ENCODE measurements at regions not wholly inside any gene's neighbourhood (a gene's known extent, or its start where the extent isn't known, plus 50 kb on each side); places are given as distances from the start of the nearest gene placed in this dataset.

DNA sequence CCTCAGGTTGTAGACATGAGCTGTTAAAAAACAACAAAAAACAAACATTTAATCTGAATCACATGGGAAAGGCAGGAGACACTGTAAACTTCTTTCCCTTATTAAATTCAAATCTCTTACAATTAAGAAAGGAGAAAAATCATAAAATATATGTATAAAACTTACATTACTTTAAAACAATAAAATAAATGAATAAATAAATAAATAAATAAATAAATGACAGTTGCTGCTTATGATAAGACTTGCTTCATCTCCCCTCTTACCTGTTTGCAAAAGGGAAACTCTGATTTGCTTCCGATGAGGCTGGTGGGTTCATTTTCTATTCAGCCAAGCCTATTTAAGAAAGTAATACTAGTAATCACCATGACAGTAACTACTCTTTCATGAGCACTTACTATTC is 353.4 kb upstream of the TBL1XR1 start:
- intact Hi-C loops (cut with DNase I; ENCODE audit: low total_unique reads): no loop called here
- WGBS, 2 donors: 92 to 96% methylated on average over 1 of the region's 1 CpG
- Histone ChIP-seq H3K27me3 (no peaks in the 10 kb centered on the region), H3K4me3 (no peak overlapping the region), H3K36me3 (ENCODE audit: low read depth, missing control alignments) (no peaks in the 10 kb centered on the region), H3K27ac (no peak overlapping the region), H3K9me3 (no peaks in the 10 kb centered on the region), H3K4me1 (peaks cover 5% of the 10 kb centered on the region)
- TF ChIP-seq POLR2A (IDR thresholded peaks at IDR 0.05): no peak
- TF ChIP-seq, protein P1, sequence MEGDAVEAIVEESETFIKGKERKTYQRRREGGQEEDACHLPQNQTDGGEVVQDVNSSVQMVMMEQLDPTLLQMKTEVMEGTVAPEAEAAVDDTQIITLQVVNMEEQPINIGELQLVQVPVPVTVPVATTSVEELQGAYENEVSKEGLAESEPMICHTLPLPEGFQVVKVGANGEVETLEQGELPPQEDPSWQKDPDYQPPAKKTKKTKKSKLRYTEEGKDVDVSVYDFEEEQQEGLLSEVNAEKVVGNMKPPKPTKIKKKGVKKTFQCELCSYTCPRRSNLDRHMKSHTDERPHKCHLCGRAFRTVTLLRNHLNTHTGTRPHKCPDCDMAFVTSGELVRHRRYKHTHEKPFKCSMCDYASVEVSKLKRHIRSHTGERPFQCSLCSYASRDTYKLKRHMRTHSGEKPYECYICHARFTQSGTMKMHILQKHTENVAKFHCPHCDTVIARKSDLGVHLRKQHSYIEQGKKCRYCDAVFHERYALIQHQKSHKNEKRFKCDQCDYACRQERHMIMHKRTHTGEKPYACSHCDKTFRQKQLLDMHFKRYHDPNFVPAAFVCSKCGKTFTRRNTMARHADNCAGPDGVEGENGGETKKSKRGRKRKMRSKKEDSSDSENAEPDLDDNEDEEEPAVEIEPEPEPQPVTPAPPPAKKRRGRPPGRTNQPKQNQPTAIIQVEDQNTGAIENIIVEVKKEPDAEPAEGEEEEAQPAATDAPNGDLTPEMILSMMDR (IDR thresholded peaks at IDR 0.05): no peak
- no peak for DNase-seq

DNA sequence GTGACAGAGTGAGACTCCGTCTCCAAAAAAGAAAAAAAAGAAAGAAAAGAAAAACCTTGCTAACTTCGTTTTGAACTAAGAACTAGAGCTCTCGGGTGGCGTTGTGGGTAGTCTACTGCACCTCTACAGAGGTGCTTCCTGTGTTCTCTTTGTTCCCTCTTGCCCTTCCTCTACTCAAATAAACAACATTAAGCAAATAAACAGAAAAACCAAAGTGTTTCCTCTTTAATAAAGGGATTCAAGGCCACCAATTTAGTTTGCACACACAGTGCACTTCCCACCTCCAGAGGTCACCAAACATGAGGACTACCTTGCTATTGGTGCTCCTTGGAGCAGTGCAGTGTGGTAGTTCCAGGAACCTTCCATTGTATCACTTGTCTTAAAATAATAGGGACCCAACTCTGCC is 354.2 kb upstream of the TBL1XR1 start:
- intact Hi-C loops (cut with DNase I; ENCODE audit: low total_unique reads): no loop called here

DNA sequence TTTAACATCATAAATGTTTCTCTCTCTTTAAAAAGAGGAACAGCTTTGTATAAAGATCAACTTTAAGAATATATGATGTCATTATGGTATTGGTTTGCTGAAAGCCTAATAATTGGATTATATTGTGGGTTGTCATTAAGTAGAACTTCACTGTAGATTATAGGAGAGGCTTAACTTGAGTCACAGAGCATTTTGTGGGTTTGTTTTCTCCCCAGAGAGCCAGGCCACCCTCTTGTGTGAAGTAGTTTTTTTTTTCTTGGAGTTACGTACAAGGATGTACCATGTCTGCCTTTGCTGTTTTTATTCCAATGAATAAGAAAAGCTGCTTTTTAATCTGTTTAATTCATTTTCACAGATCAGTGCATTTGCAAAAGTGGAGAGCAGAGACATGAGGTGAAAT is 354.8 kb upstream of the TBL1XR1 start:
- Histone ChIP-seq H3K27me3 (no peaks in the 10 kb centered on the region), H3K27ac (no peak overlapping the region), H3K4me1 (peaks cover 5% of the 10 kb centered on the region), H3K36me3 (ENCODE audit: low read depth, missing control alignments) (no peaks in the 10 kb centered on the region), H3K4me3 (no peak overlapping the region), H3K9me3 (no peaks in the 10 kb centered on the region)
- WGBS, 2 donors: 80 to 97% methylated on average over 1 of the region's 1 CpG
- no peak for DNase-seq
- TF ChIP-seq POLR2A (IDR thresholded peaks at IDR 0.05): no peak
- TF ChIP-seq, protein P1 (IDR thresholded peaks at IDR 0.05): no peak
- intact Hi-C loops (cut with DNase I; ENCODE audit: low total_unique reads): no loop called here

More for the DNA sequence above, 354.2 kb upstream of the TBL1XR1 start:
- no peak overlapping the region for H3K27ac ChIP-seq
- peaks cover 5% of the 10 kb centered on the region for H3K4me1 ChIP-seq
- WGBS, 2 donors: 71% methylated on average over 4 of the region's 4 CpGs
- TF ChIP-seq POLR2A (IDR thresholded peaks at IDR 0.05): no peak
- TF ChIP-seq, protein P1 (IDR thresholded peaks at IDR 0.05): no peak
- H3K36me3 ChIP-seq (ENCODE audit: low read depth, missing control alignments): no peaks in the 10 kb centered on the region
- DNase-seq: no peak
- no peaks in the 10 kb centered on the region for H3K27me3 ChIP-seq
- no peaks in the 10 kb centered on the region for H3K9me3 ChIP-seq
- H3K4me3 ChIP-seq: no peak overlapping the region

DNA sequence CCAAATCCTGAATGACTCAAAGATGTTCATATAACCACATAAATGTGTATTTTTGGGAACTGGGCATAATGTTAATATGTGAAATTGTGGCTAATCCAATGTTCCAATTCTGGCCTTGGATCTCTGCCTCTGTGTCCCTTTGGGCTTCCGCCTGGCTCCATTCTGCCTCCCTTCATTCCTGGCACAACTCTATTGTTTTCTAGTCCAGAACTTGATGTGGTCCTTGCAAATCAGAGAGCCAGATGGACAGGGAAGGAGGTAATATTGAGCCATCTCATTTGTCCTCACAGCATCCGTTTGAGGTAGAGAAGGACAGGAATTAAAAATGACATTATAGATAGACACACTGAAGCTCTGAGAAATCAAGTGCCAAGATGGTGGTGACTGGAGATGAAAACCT is 355.7 kb upstream of the TBL1XR1 start:
- Histone ChIP-seq H3K27ac (no peak overlapping the region), H3K4me1 (no peaks in the 10 kb centered on the region)

DNA sequence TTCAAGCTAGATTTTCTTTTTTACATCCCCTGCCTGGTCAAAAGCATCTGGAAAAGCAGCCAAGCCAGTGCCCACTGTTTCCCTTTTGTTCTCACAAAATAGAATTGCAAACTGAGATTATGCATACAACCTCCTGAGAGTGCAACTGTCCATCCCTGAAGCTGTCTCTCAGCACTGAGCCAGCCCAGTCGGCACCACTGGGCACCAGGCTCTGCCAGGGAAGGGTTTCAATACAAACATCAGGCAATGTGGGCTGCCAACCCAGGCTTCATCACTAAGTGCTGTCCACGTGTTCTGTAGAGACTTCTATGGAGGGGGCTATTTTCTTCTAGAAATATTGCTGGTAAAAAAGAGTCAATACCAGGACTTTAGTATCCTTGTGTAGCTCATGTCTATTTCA is 356.3 kb upstream of the TBL1XR1 start:
- 83 to 90% methylated on average over 2 of the region's 2 CpGs for WGBS, 2 donors
- DNase-seq: no peak
- Histone ChIP-seq H3K4me1 (no peaks in the 10 kb centered on the region), H3K27me3 (no peaks in the 10 kb centered on the region), H3K9me3 (no peaks in the 10 kb centered on the region), H3K36me3 (ENCODE audit: low read depth, missing control alignments) (no peaks in the 10 kb centered on the region), H3K27ac (no peak overlapping the region), H3K4me3 (no peak overlapping the region)
- no peak for TF ChIP-seq POLR2A (IDR thresholded peaks at IDR 0.05)
- TF ChIP-seq, protein P1 (IDR thresholded peaks at IDR 0.05): no peak
- intact Hi-C loops (cut with DNase I; ENCODE audit: low total_unique reads): no loop called here

More for the DNA sequence above, 355.7 kb upstream of the TBL1XR1 start:
- DNase-seq: no peak
- TF ChIP-seq POLR2A (IDR thresholded peaks at IDR 0.05): no peak
- TF ChIP-seq, protein P1 (IDR thresholded peaks at IDR 0.05): no peak
- intact Hi-C loops (cut with DNase I; ENCODE audit: low total_unique reads): no loop called here
- Histone ChIP-seq H3K27me3 (no peaks in the 10 kb centered on the region), H3K9me3 (no peaks in the 10 kb centered on the region), H3K36me3 (ENCODE audit: low read depth, missing control alignments) (no peaks in the 10 kb centered on the region), H3K4me3 (no peak overlapping the region)
- WGBS, 2 donors: 79% methylated on average over 2 of the region's 2 CpGs

All from testis (tissue), 2 donors.